GM19395 (cell line): ENCODE measurements at regions not wholly inside any gene's neighbourhood (a gene's known extent, or its start where the extent isn't known, plus 50 kb on each side); places are given as distances from the start of the nearest gene placed in this dataset.

Source experiments
- ATAC-seq: cut with Tn5 transposase; IDR thresholded peaks from one replicate; pipeline ENCODE4 v1.9.1; 2021; ENCODE audit warnings: mild to moderate bottlenecking, moderate library complexity; ENCODE audit not compliant: unreplicated experiment

GRCh38 chr3:24899901-24900603 is 405.4 kb upstream of the THRB start:
- ATAC-seq, result no peak

- ATAC-seq, result no peak
Observed at GRCh38 chr3:24905266-24905665, 410.6 kb upstream of the THRB start.

- no peak for ATAC-seq
Observed at GRCh38 chr3:24907106-24907505, 412.5 kb upstream of the THRB start.

- ATAC-seq, result no peak
Observed at GRCh38 chr3:24911076-24911475, 416.4 kb upstream of the THRB start.

- ATAC-seq, result no peak
Observed at GRCh38 chr3:24915639-24916038, 421.0 kb upstream of the THRB start.

- no peak for ATAC-seq
Observed at GRCh38 chr3:24917908-24918307, 423.3 kb upstream of the THRB start.

- no peak for ATAC-seq
Observed at GRCh38 chr3:24923570-24923969, 428.9 kb upstream of the THRB start.

- ATAC-seq, result no peak
Observed at GRCh38 chr3:24929521-24929920, 434.9 kb upstream of the THRB start.

GRCh38 chr3:24933401-24933800 is 438.8 kb upstream of the THRB start:
- no peak for ATAC-seq

GRCh38 chr3:24936574-24936973 is 441.9 kb upstream of the THRB start:
- no peak for ATAC-seq

GRCh38 chr3:24937228-24937627 is 442.6 kb upstream of the THRB start:
- no peak for ATAC-seq

GRCh38 chr3:24937780-24938179 is 443.1 kb upstream of the THRB start:
- no peak for ATAC-seq

- no peak for ATAC-seq
Observed at GRCh38 chr3:24943961-24944360, 449.3 kb upstream of the THRB start.

GRCh38 chr3:24944805-24945520 is 450.3 kb upstream of the THRB start:
- ATAC-seq, result no peak

- ATAC-seq, result no peak
Observed at GRCh38 chr3:24945563-24945962, 450.9 kb upstream of the THRB start.

GRCh38 chr3:24947103-24947502 is 452.5 kb upstream of the THRB start:
- ATAC-seq, result no peak

GRCh38 chr3:24951180-24951579 is 456.5 kb upstream of the THRB start:
- no peak for ATAC-seq

- no peak for ATAC-seq
Observed at GRCh38 chr3:24952388-24952787, 457.7 kb upstream of the THRB start.

- no peak for ATAC-seq
Observed at GRCh38 chr3:24953060-24953771, 458.6 kb upstream of the THRB start.

- ATAC-seq, result no peak
Observed at GRCh38 chr3:24956613-24957012, 462.0 kb upstream of the THRB start.

GRCh38 chr3:24958271-24958670 is 463.6 kb upstream of the THRB start:
- no peak for ATAC-seq

GRCh38 chr3:24958910-24959447 is 464.3 kb upstream of the THRB start:
- no peak for ATAC-seq
